GM18867 (cell line): ENCODE measurements at regions not wholly inside any gene's neighbourhood (a gene's known extent, or its start where the extent isn't known, plus 50 kb on each side); places are given as distances from the start of the nearest gene placed in this dataset.
"Not testable (repeated sequence)": the region's sequence is repeated elsewhere in the genome, so short reads cannot be mapped to it uniquely, and the experiment has no call there.

Experiments used
- ATAC-seq: cut with Tn5 transposase; IDR thresholded peaks from one replicate; pipeline ENCODE4 v1.9.1; 2021; ENCODE audit warnings: mild to moderate bottlenecking, moderate library complexity; ENCODE audit not compliant: unreplicated experiment

DNA sequence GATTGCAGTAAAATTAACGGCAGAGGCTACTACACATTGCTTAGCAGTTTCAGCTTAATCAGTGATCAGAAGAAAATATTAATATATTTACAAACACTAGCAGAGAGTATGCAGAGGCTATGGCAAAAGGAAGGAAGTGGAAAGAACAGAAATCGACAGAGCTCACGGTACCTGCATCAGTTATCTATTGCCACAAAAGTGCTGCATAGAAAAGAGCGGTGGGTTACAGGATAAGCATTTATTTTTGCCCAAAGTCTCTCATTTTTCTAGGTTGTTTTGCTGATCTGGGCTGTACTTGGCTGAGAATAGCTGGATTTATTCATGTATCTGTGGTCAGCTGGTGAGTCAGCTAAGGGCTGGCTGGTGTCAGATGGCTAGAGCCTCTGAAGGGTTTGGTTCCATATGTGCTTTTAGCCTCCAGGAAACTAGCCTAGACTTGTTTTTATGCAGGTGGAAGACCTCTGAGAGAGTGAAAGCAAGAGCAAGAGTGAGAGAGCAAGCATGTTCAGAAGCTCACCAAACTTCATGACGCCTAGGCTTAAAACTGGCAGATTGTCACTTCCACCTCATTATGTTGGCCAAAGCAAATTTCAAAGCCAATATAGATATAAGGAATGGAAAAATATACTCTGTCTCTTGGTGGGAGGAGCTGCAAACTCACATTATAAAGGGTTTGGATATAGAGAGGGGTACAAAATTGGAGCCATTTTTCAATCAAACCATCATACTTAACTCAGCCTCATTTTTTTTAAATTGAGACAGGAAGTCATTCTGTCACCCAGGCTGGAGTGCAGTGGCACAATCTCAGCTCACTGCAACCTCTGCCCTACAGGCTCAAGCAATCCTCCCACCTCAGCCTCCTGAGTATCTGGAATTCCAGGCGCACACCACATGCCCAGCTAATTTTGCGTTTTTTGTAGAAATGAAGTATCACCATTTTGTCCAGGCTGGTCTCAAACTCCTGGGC is 153.2 kb upstream of the RPL34 start:
- ATAC-seq, result peak; percentile 99

DNA sequence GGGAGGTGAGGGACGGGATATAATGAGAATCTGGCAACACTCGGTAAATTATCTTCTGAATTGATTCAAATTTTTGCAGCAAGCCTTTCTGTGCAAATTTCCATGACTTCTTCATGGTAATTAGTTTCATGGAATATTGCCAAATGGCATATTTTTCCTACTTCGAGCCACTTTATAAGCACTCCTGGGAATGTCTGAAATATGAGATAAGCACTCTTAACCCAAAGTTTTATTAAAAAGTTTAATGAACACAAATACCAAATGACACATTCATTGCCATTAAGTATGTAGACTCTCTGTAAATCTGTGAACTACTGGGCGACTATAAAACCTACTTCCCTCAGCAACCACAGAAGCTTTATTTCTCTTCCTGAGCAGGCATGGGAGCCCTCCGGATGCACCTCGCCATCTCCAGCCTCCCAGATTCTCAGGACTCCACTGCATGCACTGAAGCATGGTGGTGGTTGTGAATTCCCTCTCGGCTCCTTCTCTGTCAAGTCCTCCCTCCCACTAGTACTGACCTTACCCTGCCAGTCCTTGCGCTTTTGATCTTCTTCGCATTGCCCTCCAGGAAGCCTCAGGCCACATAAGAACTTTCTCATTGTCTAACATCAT is 154.4 kb upstream of the RPL34 start:
- no peak for ATAC-seq

DNA sequence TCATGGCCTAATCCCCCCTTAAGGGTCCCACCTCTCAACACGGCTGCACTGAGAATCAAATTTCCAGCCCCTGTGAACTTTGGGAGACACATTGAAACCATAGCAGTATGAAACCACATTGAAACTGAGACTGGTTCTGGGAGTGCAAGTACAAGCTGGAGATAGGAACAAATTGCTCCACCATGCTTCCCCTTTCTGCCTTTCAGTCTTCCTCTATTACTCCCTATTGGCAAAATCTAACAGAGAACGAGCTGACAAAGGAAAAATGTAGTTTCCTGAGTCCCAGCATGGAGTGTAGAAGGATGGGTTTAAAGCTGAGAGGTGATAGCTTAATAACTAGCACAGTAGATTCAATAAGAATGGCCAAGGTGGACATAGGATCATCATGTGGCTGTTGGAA is 161.7 kb upstream of the RPL34 start:
- ATAC-seq, result no peak

DNA sequence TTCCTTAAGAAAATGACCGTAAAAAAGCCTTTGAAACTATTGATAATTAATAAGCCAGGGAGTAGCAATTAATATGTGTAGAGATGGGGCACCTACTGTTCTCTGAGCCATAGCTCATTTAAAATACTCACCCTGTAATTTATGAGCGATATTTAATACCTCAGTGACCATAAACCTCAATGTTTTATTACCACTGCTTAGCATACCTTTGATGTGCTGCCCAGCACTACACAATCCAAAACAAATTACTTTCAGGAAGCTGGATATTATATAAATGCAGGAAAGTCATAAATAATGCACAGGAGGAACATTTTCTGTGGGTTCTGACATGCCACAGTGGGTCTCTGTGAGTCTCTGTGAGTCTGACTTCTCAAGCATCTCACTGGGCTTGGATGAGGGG is 166.1 kb upstream of the RPL34 start:
- ATAC-seq, result no peak

GRCh38 chr4:108453366-108453765 is 167.0 kb upstream of the RPL34 start:
- ATAC-seq, result no peak

DNA sequence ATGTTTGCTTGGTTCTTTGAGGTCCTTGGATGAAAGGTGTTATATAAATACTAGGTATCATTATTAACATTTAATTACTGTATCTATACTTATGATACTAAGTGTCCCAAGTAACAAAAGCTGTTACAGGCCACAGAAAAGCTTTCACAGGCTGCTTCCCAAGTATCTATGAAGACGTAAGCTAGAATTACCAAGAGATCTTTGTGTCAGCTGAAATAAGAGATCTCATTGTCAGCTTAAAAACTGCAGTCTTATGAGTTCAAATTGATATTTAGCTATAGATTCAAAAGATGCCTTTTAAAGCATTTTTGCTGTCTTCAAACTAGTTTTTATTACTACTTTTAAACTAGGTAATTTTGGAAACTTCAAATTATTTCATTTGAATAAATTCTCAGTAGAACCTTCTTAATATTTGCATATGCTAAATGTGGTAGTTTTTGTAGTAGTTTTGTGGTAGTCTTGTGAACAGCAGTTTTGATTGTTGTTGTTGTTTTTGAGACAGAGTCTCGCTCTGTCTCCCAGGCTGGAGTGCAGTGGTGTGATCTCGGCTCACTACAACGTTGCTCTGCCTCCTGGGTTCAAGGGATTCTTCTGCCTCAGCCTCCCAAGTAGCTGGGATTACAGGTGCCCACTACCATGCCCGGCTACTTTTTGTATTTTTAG is 170.0 kb upstream of the RPL34 start:
- peak; percentile 92 for ATAC-seq

- ATAC-seq, result no peak
These were observed 171.2 kb upstream of the RPL34 start for GRCh38 chr4:108449129-108449528.

- ATAC-seq, result no peak
These were observed 173.8 kb upstream of the RPL34 start for GRCh38 chr4:108446556-108446955.

GRCh38 chr4:108445716-108446115 is 174.7 kb upstream of the RPL34 start:
- no peak for ATAC-seq

- ATAC-seq, result no peak
These were observed 176.8 kb upstream of the RPL34 start for GRCh38 chr4:108443585-108443984.

DNA sequence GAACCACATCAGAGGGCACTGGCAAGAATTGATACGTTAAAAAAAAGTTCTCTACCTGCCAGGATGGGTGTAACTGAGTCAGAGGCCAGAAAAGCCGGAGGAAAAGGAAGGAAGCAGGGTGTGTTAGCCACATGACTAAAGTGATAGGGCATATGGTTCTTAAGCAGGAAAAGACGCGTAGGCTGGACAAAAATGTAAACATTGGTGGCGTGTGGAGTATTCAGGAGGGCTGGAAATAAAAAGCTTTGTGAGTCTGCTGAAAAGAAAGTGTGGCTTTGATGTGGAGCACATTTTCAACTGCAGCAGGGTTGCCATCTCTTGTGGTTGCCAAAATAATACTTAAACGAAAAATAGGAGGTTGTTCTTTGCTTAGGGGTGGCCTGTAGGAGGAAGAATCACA is 186.5 kb upstream of the RPL34 start:
- no peak for ATAC-seq

- ATAC-seq, result not testable (repeated sequence)
These were observed 187.0 kb upstream of the RPL34 start for GRCh38 chr4:108433394-108433793.

DNA sequence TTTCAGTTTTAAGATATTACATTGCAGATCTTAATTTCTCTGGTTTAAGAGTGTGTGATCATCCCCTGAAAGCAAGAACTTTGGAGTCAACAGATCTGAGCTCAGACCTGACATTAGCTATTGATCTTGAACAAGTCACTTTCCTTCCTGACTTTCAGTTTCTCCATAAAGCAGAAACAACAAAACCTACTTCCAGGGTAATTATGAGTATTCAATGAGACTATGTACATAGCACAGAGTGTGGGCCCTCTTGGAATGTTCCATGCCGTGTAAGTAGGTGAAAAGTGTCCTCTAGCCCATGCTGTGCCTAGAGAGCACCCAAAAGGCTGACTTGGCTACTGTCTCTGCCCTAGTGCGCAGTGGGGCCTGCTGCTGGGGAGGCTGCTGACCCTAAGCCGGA is 188.0 kb upstream of the RPL34 start:
- no peak for ATAC-seq

DNA sequence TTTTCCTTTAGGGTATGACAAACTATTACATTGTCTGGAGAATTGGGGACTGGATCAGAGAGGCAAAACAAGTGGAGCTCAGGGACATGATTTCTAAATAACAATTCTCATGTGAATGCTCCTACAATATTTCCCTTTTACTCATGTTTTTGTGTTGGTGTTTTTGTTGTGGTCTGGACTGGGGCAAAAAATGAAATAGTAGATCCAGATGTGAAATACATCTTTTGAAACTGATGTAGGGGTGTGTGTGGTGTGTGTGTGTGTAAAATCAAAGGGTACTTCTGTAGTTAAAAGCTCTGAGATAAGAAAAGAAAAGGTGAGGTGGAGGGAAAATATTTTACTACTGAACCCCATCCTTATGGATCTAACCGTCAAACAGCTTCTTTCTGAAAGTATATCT is 188.4 kb upstream of the RPL34 start:
- ATAC-seq, result no peak

GRCh38 chr4:108430921-108431320 is 189.5 kb upstream of the RPL34 start:
- ATAC-seq, result no peak

DNA sequence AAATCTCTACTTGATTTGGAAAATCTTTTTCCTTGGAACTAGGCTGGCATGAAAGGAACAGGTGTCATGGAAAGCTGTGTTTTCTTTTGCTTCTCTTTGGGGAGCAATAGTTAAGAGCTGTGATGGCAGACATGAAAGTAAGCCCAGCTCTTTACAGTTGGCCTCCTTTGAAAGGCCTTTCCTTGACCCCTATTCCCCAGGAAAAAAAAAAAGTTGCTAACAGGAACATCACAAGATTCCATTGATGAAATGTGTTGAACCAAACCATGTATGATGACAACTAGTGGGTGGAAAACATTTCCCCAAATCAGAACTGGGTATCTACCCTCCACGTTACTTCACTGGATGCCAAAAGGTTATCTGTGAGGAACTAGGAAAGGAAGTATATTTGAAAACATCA is 190.7 kb upstream of the RPL34 start:
- ATAC-seq, result no peak

DNA sequence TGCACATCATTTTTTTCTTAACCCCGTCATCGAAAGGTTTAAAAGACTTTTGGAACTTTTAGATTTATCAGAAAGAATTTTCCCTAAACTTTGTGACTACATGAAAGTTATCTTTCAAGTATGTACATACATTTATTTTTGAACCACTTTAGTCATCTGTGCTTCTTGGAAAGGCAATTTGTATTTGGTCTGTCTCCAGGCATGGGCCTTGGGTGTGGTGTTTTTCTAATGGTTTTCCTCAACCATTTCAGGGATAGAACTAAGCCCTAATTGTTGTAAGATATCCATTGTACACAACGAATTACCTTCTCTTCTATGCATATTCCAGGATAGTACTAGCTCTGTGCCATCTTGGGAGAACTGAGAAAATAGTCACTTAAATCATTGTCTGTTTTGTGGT is 191.5 kb upstream of the RPL34 start:
- no peak for ATAC-seq

DNA sequence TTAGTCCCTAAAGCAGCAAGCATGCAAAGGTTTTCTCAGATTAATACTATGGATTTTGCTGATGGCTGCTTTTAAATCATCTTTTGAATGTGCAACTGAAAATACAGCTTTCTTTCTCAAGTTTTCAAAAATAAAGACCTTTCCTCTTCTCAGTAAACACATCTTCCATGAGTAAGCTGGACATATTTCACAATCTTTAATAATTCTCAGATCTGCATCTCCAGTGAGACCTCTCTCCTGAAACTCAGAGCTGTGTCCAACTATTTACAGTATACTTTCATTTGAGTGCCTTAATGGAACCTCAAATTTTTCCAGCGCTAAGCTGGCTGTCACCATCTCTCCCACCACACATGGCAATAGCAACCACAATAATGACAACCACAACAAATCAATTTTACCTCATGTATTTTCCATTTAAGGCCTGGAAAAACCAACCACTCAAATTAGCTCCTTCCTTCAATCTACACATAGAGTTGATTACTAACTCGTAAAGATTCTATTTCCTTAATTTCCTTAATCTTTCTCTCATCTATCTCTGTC is 192.4 kb upstream of the RPL34 start:
- no peak for ATAC-seq

- ATAC-seq, result no peak
These were observed 193.9 kb upstream of the RPL34 start for GRCh38 chr4:108426493-108426892.

GRCh38 chr4:108425988-108426387 is 194.4 kb upstream of the RPL34 start:
- ATAC-seq, result no peak

- no peak for ATAC-seq
These were observed 202.5 kb upstream of the RPL34 start for GRCh38 chr4:108417923-108418322.

DNA sequence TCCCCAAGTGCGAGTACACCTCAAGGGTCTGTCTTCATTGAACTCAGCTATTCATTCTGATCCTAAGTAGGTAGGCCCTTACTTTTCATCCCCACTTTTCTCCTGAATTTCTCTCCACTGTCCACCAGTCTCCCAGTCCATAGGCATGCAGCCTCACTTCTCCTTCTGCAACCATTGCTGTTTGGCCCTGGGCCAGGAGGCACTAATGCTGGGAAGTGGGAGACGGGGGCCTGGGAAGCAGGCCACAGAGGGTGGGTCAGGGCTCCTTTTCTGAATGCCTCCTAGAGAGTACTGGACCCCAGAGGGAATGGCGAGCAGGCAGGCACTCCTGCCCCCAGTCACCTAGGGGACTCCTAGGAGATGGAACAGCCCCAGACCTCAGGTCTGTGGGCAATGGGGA is 203.5 kb upstream of the RPL34 start:
- ATAC-seq, result no peak
